ENCODE measurements at regions not wholly inside any gene's neighbourhood (a gene's known extent, or its start where the extent isn't known, plus 50 kb on each side); places are given as distances from the start of the nearest gene placed in this dataset.

DNA sequence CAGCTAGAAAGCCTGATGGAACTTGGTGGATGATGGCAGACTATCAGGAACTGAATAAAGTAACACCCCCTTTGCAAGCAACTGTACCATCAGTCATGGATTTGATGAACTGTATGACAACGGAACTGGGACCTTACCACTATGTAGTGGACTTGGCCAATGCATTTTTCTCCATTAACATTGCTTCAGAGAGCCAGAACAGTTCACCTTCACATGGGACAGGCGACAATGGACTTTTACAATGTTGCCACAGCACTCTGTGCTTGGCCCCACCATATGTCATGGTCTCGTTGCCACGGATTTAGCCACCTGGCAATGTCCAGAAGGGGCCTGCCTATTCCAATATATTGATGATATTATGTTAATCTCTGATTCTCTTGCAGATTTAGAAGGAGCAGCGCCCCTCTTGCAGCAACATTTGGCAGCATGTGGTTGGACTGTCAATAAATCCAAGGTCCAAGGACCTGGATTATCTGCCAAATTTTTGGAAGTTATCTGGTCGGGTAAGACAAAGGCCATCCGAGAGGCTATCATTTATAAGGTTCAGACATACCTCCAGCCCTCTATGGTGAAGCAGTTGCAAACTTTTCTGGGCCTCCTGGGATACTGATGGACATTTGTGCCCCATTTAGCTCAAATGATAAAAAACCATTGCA lies 52.2 kb upstream of the ZC3H15 start:
- no peak for DNase-seq (ENCODE audit: low spot score)
- no peak for FAIRE-seq
